Colonic mucosa (tissue), 4 donors: ENCODE measurements at regions not wholly inside any gene's neighbourhood (a gene's known extent, or its start where the extent isn't known, plus 50 kb on each side); places are given as distances from the start of the nearest gene placed in this dataset.

ENCODE experiments used
- DNase-seq: peaks from one replicate; pipeline ENCODE4 v3.0.0-alpha.2; 2020
- H3K27ac ChIP-seq: fragments of 200-600 bp; one replicate; pipeline ENCODE4 v1.8.0; 2021
- H3K27me3 ChIP-seq: fragments of 200-600 bp; one replicate; pipeline ENCODE4 v1.8.0; 2021
- H3K36me3 ChIP-seq: fragments of 200-600 bp; one replicate; pipeline ENCODE4 v1.8.0; 2021
- H3K4me1 ChIP-seq: fragments of 200-600 bp; one replicate; pipeline ENCODE4 v1.8.0; 2021; ENCODE audit warnings: mild to moderate bottlenecking
- H3K4me3 ChIP-seq: fragments of 200-600 bp; one replicate; pipeline ENCODE4 v1.8.0; 2021
- H3K9ac ChIP-seq, 2 donors: one replicate each; pipeline ENCODE4 v1.7.0; 2013; ENCODE audit warnings: control low read depth in 2 of 2, low read depth in 2 of 2, low read length in 2 of 2
- H3K9me3 ChIP-seq: fragments of 200-600 bp; one replicate; pipeline ENCODE4 v1.8.0; 2021
- CTCF ChIP-seq: fragments of 200-600 bp; IDR thresholded peaks from one replicate; pipeline ENCODE4 v1.8.0; 2022; ENCODE audit warnings: antibody characterized with exemption, mild to moderate bottlenecking
- intact Hi-C: fragments of 100-400 bp; cut with DNase I; formaldehyde crosslinking; loops from one replicate; pipeline ENCODE4 v1.14.1; 2022
- donor health status: healthy.
- donor health status: DM: no; HTN: no; CAD: no.
- donor health status: DM: no; HTN: no; CAD: no.

DNA sequence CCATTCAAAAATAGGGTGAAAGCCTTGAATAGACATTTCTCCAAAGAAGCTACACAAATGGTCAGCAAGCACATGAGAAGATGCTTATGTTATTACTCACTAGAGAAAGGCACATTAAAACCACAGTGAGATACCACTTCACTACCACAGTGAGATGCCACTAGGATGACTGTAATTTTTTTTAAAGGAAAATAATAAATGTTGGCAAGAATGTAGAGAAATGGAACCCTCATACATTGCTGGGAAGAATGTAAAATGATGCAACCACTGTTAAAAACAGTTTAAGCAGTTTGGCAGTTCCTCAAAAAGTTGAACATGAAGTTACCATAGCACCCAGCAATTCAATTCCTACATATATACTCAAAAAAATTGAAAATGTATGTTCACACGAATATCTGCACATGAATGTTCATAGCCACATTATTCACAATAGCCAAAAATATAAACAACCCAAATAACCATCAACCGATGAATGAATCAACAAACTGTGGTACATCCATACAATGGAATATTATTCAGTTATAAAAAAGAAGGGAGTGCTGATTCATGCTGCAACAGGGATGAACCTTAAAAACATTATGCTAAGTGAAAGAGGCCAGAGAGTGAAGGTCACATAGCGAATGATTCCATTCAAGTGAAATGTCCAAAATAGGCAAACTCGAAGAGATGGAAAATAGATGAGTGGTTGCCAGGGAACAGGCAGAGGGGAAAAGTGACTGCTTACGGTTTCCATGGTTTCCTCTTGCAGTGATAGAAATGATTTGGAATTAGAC is 156.2 kb upstream of the NDUFV2 start:
- no peaks in the 10 kb centered on the region for H3K36me3 ChIP-seq
- no peaks in the 10 kb centered on the region for H3K27me3 ChIP-seq
- H3K27ac ChIP-seq = no peak overlapping the region
- intact Hi-C loops = no loop called here
- H3K4me1 ChIP-seq = no peaks in the 10 kb centered on the region
- H3K9ac ChIP-seq = no peak overlapping the region
- no peaks in the 10 kb centered on the region for H3K9me3 ChIP-seq
- no peak overlapping the region for H3K4me3 ChIP-seq
- DNase-seq = no peak
- TF ChIP-seq CTCF = no peak

GRCh38 chr18:8947566-8947965 is 154.9 kb upstream of the NDUFV2 start:
- no peak for TF ChIP-seq CTCF
- H3K27ac ChIP-seq = no peak overlapping the region
- intact Hi-C loops = no loop called here

GRCh38 chr18:8948011-8948410 is 154.5 kb upstream of the NDUFV2 start:
- Histone ChIP-seq H3K9me3 (no peaks in the 10 kb centered on the region), H3K27me3 (no peaks in the 10 kb centered on the region), H3K36me3 (no peaks in the 10 kb centered on the region), H3K9ac (no peak overlapping the region), H3K27ac (no peak overlapping the region), H3K4me3 (no peak overlapping the region), H3K4me1 (no peaks in the 10 kb centered on the region)
- intact Hi-C loops = no loop called here
- DNase-seq = no peak
- TF ChIP-seq CTCF = no peak

More at GRCh38 chr18:8947566-8947965, 154.9 kb upstream of the NDUFV2 start:
- Histone ChIP-seq H3K4me3 (no peak overlapping the region), H3K9ac (no peak overlapping the region), H3K36me3 (no peaks in the 10 kb centered on the region), H3K9me3 (no peaks in the 10 kb centered on the region), H3K27me3 (no peaks in the 10 kb centered on the region), H3K4me1 (no peaks in the 10 kb centered on the region)
- no peak for DNase-seq

DNA sequence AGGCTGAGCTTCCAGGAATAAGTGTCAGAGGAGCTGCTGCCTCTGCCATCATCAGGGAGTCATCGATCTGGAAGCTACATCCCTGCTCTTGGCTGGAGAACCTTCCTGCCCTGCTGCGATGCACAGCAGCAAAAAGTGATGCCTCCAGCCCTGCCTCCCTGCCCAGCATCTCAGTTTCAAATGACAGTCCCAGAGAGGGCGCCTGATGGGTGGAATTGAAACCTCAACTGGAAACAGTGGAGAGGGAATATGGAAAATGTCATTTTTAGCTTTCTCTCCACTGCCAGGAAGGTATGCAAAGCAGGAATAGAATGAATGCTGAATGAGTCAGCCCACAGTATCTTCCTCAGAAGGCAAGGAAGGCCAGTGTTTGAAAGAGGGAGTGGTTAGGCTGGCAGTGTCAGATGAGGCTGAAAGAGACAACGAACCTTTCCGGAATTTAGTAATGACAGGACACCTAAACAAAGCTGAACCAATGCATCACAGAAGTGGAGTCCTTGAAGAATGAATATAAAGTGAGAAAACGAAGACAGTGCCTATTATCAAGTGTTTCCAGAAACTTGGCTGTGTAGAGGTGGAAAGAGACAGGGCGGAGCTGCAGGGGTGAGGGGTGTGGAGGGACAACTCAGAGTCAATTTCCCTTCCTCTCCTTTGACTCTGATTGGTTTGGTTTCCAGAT is 153.9 kb upstream of the NDUFV2 start:
- Histone ChIP-seq H3K27me3 (no peaks in the 10 kb centered on the region), H3K9me3 (no peaks in the 10 kb centered on the region), H3K4me3 (no peak overlapping the region), H3K27ac (no peak overlapping the region), H3K36me3 (no peaks in the 10 kb centered on the region), H3K4me1 (no peaks in the 10 kb centered on the region), H3K9ac (no peak overlapping the region)
- intact Hi-C loops = no loop called here
- no peak for TF ChIP-seq CTCF
- no peak for DNase-seq

- no peak for TF ChIP-seq CTCF
- Histone ChIP-seq H3K9ac (no peak overlapping the region), H3K4me1 (no peaks in the 10 kb centered on the region), H3K27me3 (no peaks in the 10 kb centered on the region), H3K4me3 (no peak overlapping the region), H3K9me3 (no peaks in the 10 kb centered on the region), H3K36me3 (no peaks in the 10 kb centered on the region), H3K27ac (no peak overlapping the region)
- intact Hi-C loops = no loop called here
- no peak for DNase-seq
These were observed 153.3 kb upstream of the NDUFV2 start for GRCh38 chr18:8949206-8949605.
